ENCODE measurements at regions not wholly inside any gene's neighbourhood (a gene's known extent, or its start where the extent isn't known, plus 50 kb on each side); places are given as distances from the start of the nearest gene placed in this dataset.

DNA sequence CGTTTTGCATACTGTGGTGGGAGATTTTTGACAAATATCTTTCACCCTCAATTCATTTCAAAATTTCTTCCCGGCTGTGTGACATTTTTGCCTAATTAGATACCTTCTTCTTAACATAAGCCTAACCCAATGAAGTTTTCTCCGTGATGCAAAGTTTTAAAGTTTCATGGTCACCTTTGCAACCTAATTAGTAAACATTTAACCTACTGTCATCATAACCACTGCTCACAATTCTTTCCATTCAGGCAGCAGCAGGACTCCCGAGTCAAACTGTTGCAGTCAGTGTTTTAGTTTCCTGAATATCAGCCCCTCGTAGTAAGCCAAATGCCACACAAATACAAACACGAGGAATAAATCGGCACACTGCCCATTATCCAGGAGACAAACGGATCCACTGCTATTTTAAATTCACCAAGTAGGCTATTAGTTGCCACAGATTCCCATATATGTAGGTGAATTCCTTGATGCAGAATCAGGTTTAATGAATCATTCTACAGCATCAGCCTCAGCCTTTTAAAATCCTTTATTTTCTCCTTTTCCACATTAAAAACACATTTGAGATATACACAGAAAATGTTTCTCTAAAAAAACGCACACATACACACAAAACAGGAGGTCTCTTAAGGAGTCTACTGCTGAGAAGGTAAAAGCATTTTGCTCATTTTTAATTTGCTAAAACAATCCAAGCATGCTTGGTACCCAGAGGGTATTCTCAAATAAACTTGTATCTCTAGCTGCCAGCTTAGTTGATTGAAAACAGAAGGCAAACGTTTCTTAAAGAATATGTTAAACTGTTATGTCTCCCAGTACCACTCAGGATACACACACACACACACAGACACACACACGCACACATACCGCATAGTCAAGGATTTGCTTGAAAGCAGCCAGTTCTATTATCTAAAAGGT lies 106.5 kb upstream of the KCTD1 start:
- no peak for TF ChIP-seq CTCF (IDR thresholded peaks at IDR 0.05; ENCODE audit: partially characterized antibody, unreplicated experiment)
- no peak for DNase-seq
- Mint-ChIP-seq H3K27me3 (ENCODE audit: unreplicated experiment) (peaks cover 16% of the 10 kb centered on the region), H3K4me1 (ENCODE audit: low read depth, unreplicated experiment) (peaks cover 11% of the 10 kb centered on the region), H3K9me3 (ENCODE audit: unreplicated experiment) (peaks cover 10% of the 10 kb centered on the region), H3K4me3 (ENCODE audit: unreplicated experiment) (peak overlapping the region; percentile 83), H3K36me3 (ENCODE audit: unreplicated experiment) (peaks cover 3% of the 10 kb centered on the region), H3K27ac (ENCODE audit: unreplicated experiment) (no peak overlapping the region)

DNA sequence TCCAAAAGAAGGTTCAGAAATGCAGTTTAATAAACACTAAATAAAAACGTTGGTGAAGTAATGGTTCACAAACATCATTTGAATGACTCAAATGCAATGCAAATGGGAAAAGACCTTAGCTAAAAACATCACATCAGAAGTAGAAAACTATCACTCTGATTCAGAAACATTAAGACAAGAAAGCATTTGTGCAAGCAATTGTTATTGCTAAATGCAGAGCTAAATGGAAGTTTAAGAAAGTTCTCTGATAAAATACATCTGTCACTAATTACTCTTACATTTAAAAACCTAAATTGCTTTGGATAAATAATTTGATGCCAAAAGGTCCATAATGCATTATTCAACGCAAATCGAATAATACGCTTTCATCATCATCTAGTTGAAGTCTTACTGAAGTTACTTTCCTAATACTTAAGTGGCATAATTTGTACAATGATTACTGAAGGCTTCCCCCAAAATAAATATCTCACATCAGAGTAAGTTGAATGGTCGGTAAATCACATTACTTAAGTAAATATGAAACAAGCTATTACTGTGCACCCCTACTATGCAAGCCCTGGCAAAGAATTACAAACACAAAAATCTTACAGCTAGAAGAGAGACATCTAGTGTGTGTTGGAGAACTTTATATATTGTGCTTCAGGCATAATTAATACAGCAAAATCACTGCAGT lies 105.7 kb upstream of the KCTD1 start:
- no peak for DNase-seq
- H3K27me3 Mint-ChIP-seq (ENCODE audit: unreplicated experiment): peaks cover 16% of the 10 kb centered on the region
- no peak for TF ChIP-seq CTCF (IDR thresholded peaks at IDR 0.05; ENCODE audit: partially characterized antibody, unreplicated experiment)
- H3K27ac Mint-ChIP-seq (ENCODE audit: unreplicated experiment): no peak overlapping the region
- H3K36me3 Mint-ChIP-seq (ENCODE audit: unreplicated experiment): peaks cover 3% of the 10 kb centered on the region
- no peak overlapping the region for H3K4me3 Mint-ChIP-seq (ENCODE audit: unreplicated experiment)
- H3K4me1 Mint-ChIP-seq (ENCODE audit: low read depth, unreplicated experiment): peaks cover 11% of the 10 kb centered on the region
- peaks cover 10% of the 10 kb centered on the region for H3K9me3 Mint-ChIP-seq (ENCODE audit: unreplicated experiment)

GRCh38 chr18:26652501-26652900 lies 104.1 kb upstream of the KCTD1 start:
- Mint-ChIP-seq H3K27me3 (ENCODE audit: unreplicated experiment) (peaks cover 14% of the 10 kb centered on the region), H3K4me3 (ENCODE audit: unreplicated experiment) (no peak overlapping the region), H3K27ac (ENCODE audit: unreplicated experiment) (no peak overlapping the region), H3K4me1 (ENCODE audit: low read depth, unreplicated experiment) (peaks cover 1% of the 10 kb centered on the region), H3K9me3 (ENCODE audit: unreplicated experiment) (peaks cover 7% of the 10 kb centered on the region), H3K36me3 (ENCODE audit: unreplicated experiment) (peaks cover 3% of the 10 kb centered on the region)
- DNase-seq: no peak
- TF ChIP-seq CTCF (IDR thresholded peaks at IDR 0.05; ENCODE audit: partially characterized antibody, unreplicated experiment): no peak

GRCh38 chr18:26650310-26651268 lies 102.2 kb upstream of the KCTD1 start:
- peaks cover 3% of the 10 kb centered on the region for H3K36me3 Mint-ChIP-seq (ENCODE audit: unreplicated experiment)
- H3K27me3 Mint-ChIP-seq (ENCODE audit: unreplicated experiment): peaks cover 10% of the 10 kb centered on the region
- H3K4me3 Mint-ChIP-seq (ENCODE audit: unreplicated experiment): no peak overlapping the region
- no peak for DNase-seq
- TF ChIP-seq CTCF (IDR thresholded peaks at IDR 0.05; ENCODE audit: partially characterized antibody, unreplicated experiment): no peak
- H3K9me3 Mint-ChIP-seq (ENCODE audit: unreplicated experiment): peaks cover 3% of the 10 kb centered on the region
- H3K27ac Mint-ChIP-seq (ENCODE audit: unreplicated experiment): no peak overlapping the region
- no peaks in the 10 kb centered on the region for H3K4me1 Mint-ChIP-seq (ENCODE audit: low read depth, unreplicated experiment)

Data from glutamatergic neuron (in vitro differentiated cells).